ENCODE measurements at regions not wholly inside any gene's neighbourhood (a gene's known extent, or its start where the extent isn't known, plus 50 kb on each side); places are given as distances from the start of the nearest gene placed in this dataset.

DNA sequence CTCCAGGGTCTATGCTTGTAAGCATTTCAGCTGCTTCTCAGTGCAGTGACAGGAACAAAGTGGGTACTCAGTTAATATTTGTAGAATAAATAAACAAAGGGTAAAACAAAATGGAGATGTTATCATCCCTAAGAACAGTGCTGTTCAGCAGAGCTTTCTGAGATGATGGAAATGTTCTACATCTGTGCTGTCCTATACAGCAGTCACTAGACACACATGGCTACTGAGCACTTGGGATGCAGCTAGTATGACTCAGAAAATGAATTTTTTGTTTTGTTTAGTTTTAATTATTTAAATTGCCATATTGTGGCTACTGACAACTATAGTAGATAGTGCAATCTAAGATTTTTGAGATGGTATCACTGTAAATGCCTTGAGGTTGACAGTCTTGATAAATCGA, 283.8 kb upstream of the ADAMTS9 start:
- TF ChIP-seq EZH2 (IDR thresholded peaks at IDR 0.05) (no peak), POLR2AphosphoS5 (IDR thresholded peaks at IDR 0.05; ENCODE audit: borderline replicate concordance, low read depth, low read length) (no peak), FOXP2 (optimal IDR thresholded peaks at IDR 0.05; ENCODE audit: control extremely low read depth, extremely low read length, insufficient read depth) (no peak)

Measured in SK-N-MC (cell line).